Daoy (cell line): ENCODE measurements at regions not wholly inside any gene's neighbourhood (a gene's known extent, or its start where the extent isn't known, plus 50 kb on each side); places are given as distances from the start of the nearest gene placed in this dataset.
"Not testable (repeated sequence)": the region's sequence is repeated elsewhere in the genome, so short reads cannot be mapped to it uniquely, and the experiment has no call there.

ENCODE experiments used
- DNase-seq: peaks from one replicate; pipeline ENCODE4 v3.0.0-alpha.2; 2015; ENCODE audit warnings: low read depth

DNA sequence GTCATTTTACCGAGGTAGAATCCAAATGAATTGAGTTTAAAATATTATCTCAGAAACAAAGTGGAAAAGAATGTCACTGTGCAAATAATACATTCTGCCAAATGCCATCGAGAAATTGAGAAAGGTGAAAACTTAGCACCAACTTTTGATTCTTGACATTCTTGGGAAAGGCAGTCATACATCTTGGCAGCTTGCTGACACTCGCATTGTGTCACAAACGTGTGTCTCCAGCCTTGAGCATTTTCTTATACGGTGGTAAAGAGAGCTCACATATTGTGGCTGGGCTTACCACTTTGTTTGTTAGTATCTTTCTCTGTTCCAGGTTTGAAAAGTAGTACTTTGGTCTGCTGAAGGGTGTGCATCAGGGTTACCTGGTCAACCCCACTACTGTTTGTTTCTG, 1456.1 kb downstream of the BRINP3 start:
- no peak for DNase-seq

DNA sequence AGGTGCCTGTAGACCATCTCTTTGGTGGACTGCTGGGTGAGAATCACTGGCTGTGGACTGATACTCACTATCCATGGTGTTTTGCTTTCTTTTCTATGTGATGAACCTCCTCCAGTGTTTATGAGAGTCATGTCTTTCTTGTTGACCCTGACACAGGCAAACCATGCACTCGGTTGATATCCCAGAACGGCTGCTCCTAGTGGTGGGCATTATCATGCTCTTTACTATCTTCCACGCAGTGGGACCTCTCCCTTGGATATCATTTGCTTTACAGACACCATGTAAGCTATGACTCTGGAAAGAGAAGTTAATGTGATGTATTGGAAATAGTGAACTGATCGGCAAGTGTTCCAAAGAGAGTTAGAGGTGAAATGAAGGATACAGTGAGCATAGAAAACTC, 1455.6 kb downstream of the BRINP3 start:
- no peak for DNase-seq

DNA sequence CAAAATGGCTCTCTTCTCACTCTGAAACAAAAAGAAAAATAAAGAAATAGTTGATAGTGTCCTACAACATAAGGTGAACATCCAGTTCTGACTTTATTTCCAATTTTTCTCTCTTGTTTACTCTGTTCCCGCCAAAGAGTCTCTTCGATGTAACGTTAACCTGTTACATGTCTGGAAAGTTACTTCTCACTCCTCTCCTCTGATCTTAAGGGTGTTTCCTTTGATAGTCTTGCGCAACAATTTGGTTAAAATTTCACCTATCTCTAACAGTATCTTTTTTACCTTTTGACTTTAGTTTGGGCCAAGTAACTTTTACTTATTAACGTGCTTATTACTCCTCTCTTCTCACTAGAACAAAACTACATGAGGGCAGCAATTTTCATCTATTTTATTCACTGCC, 1450.2 kb downstream of the BRINP3 start:
- no peak for DNase-seq

DNA sequence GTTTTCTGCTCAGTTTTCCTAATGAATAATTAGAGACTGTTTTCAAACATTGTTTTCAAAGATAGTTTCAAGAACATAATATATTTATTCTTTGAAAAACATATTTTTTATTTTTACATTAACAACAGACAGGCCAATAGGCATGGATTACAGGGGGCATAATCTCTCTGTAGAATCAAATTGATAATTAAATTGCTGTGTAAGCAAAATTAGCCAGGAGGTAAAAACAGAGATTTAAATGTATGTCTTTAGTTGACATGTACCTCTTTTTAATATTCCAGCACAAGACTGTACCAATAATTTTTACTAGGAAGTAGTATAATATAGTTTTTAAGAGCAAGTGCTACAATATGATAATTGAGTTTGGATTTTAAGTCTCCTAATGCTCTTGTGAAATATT, 1444.5 kb downstream of the BRINP3 start:
- no peak for DNase-seq

DNA sequence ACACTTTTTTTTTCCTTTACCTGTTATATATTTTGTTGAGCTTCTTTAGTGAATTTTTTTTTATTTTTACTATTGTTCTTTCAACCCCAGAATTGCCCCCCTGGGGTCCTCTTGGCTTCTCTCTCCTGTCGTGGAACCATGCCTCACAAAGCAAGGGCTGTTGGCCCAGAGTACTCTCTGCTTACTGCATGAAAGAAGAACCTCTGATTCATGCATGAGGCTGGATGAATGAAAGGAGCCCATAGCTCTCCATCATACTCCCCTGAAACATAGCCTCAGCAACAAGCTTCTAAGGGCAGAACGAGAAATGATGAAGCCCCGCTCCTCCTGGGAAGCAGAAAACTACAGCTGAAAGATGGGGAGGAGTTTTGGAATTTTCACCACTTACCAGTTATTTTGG, 1441.0 kb downstream of the BRINP3 start:
- DNase-seq: no peak

DNA sequence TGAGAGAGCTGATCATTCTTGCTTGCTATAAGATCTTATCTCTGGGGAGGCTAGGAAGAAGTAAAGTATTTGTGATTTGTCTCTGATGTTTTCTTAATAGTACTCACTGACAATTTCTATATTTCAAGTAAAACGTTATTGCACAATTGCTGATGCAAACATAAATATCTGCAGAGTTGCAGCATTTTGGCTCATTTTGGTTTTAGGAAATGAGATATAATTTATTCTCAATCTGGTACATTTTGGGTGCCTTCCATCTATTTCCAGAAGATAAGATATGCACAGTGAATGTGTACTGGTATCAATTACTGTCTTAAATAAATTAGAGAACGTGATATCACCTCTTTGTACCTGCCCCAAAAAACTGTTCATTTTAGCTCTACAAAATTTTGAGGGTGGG, 1431.5 kb downstream of the BRINP3 start:
- no peak for DNase-seq

DNA sequence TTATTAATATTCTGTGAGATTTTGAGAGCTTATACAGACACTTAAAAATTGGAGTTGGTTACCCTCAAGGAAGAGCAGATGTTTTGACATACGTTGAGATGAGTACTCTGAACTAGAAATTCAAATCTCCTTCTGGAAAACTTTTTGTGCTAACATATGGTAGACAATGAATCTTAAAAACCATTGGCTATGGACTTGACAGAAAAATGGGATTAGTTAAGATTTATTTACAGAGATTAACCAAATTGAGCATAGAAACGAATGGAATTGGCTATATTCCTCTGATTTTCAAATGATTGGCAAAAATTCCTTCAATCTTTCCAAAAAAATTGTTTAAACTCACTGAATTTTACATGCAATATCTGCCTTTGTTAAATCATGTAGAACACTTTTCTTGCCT, 1392.9 kb downstream of the BRINP3 start:
- no peak for DNase-seq

DNA sequence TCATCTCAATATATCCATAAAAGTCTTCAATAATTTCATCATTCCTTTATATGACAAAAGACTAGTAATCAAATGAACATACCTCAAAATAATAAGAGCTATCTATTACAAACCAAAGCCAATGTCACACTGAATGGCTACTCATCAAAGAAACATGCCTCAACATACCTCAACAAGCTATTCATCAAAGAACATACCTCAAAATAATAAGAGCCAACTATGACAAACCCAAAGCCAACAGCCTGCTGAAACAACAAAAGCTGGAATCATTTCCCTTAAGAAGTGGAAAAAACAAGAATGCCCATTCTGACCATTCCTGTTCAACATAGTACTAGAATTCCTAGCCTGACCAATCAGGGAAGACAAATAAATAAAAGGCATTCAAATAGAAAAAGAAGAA, 1373.7 kb downstream of the BRINP3 start:
- DNase-seq: no peak

DNA sequence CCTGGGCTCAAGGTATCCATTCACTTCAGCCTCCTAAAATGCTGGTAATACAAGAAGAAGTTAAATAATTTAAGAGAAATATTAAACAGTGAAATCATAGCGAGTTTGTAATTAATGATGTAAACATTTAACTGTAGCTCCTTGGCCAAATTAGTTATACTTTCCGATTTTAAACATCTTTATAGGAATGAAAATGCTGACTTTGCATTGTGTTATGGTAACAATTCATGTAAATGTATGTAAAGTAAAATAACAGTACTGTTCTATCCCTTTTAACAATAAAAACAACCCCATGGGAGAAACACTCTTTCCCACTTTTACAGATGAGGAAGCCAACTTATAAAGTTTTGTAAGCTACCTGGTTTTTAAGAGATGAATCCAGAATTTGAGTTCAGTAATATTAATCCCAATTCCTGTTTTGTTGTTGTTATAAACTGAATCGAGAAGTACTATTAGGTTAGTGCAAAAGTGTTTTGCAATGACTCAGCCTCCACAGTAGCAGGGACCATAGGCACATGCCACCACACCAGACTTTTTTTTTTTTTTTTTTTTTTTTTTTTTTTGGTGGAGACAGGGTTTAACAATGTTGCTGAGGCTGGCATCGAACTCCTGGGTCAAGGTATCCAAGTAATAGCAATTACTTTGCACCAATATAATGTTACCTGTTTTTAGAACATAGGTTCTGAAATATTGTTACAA, 1360.4 kb downstream of the BRINP3 start:
- DNase-seq: no peak

DNA sequence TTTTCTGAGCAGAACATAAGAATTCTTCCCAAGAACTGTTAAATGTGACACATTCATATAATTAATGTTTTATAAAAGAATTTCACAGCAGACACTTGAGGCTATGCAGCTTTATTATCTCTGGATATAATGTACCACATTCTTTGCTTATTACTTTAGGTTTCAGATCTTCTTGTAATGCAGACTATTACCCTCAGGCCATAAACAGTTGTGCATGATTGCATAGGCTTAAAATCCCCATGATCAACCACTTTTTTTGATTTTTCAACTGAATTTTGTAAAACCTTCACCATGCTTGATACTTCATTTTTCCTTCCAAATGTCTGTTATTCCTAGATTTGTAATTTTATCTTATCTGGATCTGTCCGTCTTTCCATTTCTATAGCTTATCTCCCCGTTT, 1355.7 kb downstream of the BRINP3 start:
- no peak for DNase-seq

DNA sequence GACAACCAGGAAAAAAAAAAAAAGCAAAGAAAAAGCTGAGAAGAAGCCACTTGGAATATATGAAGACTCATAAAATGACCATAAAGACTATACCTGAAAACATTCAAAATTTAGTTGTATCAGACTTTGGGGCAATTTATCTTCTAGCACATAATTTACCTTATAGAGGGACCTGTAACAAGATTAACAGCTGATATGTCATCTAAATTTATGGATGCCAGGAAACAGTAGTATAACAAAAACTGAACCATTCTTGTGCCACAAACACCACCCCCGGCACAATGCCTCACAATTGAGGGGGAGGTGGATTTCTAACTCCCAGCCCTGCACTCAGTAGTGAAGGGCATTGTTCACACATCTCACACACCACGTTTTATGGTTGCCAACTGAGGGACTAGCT, 1352.0 kb downstream of the BRINP3 start:
- no peak for DNase-seq

DNA sequence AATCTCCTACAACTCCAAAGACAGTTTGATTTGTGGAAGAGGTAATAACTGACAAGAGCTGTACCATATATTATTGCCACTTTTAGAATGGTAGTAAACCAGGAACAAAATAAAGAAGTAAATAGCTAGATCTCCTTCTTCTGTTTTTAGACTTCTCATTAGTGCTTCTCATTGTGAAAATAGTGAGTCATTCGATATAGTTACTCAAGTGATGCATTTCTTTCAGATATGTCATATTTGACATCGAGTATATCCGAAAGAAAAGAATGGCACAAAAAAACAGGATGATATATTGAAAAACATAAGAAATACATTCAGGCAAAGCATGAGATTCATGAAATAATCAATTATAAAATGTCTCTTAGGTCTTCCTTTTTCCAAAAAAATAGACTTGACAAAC, 1346.1 kb downstream of the BRINP3 start:
- no peak for DNase-seq

DNA sequence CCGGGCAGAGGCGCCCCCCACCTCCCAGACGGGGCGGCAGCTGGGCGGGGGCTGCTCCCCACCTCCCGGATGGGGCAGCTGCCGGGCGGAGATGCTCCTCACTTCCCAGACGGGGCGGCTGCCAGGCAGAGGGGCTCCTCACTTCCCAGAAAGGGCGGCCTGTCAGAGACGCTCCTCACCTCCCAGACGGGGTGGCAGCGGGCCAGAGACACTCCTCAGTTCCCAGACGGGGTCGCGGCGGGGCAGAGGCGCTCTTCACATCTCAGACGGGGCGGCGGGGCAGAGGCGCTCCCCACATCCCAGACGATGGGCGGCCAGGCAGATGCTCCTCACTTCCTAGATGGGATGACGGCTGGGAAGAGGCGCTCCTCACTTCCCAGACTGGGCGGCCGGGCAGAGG, 1337.9 kb downstream of the BRINP3 start:
- DNase-seq: not testable (repeated sequence)

DNA sequence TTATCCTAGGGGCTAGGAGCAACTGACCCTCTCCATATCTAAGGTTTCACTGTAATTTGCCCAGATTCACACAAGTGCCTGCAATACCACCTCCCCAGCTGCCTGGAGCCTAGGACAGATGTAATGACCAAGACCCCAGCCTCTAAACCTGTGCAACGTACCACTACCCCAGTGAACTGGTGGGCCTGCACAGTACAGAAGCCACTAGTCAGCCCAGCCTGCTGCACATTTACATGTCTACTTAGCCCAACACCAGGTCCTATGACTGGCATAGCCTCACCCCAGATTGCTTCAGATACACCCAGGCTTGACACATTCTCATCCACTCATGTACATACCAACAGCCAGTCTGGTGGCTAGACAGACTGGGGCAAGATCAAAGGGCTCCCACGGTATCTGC, 1336.6 kb downstream of the BRINP3 start:
- DNase-seq: no peak

DNA sequence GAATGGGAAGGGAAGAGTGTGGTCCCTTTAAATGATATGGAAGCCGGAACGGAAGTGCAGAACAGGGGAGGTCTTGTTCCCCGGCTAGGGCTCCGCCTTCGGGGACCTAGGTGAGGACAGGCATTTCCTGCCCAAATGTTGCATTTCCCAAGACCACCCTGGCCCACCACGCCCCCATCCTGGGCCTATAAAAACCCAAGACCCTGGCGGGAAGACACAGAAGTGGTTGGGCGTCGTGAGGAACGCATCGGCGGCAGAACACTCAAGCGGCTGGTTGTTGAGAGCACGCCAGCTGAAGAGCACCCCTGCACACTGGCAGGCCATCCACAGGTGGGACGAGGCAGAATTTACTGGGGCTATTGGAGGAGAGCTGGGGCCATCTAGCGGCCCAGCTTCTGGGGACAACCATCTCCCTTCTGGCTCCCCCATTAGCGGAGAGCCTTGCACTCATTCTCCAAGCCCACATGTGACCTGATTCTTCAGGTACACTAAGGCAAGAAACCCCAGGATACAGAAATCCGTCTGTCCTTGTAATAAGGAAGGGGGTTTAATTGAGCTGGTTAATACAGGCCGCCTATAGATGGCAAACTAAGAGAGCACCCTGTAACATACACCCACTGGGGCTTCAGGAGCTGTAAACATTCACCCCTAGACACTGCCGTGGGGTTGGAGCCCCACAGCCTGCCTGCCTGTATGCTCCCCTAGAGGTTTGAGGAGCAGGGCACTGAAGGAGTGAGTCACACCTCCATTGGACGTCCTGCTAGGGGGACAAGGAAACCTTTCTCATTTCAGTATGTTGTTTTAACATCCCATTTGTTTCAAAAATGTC, 1327.9 kb downstream of the BRINP3 start:
- DNase-seq: peak; percentile 78

DNA sequence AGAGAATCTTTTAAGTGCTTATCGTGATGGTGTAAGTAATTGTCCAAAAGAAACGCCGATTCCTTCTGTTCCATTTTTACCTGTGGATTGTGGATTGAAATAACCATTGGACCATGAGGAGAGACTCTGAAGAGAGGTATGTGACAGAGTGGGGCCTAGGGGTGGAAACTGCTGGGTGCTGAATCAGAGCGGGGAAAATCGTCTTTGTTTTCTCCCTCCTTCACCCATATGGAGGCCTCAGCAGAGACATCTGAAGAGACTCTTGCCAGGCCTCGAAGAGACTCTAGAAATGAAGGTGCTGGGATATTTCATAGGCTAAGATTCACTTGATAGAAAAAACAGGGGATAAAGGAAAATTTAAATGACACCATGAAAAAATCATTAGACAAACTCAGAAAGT, 1327.0 kb downstream of the BRINP3 start:
- peak; percentile 17 for DNase-seq

DNA sequence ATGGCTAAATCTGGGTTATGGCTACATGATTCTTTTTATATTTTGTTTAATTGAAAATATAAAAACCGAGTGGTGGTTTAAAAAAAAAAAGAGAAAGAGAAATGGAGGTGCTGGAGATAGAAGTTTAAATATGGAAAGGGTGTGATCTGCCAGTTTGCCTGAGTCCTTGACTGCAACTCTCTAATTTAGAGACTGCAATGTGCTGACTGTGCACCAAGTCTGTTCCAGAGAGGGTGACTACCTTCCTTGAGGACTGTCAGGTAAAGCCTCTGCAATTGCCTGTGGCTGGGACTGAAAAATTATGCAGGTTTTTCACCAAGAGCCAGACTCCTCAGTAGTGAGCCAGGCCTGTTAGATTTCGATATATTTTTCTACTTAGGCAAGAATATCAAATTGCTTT, 1326.3 kb downstream of the BRINP3 start:
- DNase-seq: no peak

DNA sequence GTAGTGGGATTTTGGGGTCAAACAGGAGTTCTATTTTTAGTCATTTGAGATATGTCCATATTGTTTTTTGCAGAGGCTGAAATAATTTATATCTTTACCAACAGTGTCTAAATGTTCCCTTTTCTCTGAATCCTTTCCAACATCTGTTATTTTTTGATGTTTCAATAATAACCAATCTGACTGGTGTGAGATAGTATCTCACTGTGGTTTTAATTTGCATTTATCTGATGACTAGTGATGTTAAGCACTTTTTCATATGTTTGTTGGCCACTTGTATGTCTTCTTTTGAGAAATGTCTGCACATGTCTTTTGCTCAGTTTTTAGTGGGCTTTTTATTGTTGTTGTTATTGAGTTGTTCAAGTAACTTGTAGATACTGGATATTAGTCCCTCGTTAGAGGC, 1325.0 kb downstream of the BRINP3 start:
- no peak for DNase-seq

DNA sequence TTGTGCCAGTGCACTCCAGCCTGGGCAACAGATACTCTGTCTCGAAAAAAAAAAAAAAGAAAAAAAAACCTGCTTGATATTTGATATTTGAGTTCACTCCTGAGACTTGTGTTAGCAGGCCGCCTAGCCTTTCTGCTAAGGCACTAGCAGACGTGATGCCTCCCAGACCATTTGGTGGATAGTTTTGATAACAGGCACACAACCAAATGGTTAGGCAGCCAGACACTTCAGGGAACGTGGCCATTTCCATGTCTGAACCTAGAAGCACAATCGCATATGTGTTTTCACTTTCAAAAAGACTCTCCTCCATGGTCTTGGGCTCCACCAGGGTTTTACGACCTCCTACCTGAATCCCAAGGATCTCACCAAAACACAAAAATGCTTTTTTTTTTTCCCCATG, 1319.5 kb downstream of the BRINP3 start:
- peak; percentile 23 for DNase-seq

DNA sequence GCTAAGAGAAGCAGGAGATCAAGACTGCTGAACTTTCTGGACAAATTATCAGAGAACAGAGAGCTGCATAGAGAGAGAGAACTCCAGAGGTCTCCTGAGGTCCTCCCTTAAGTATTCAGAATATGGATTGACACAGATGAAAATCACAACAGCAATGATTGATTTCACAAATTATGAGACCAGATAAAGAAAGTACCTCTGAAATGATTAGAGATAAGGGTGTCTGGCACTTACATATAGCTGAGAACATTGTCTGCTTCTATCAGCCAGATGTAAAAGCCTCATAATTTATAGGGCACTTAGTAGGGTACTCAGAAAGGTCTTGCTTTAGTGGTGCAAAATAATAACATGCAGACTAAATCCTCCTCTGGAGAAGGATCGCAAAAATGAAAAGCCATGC, 1301.8 kb downstream of the BRINP3 start:
- DNase-seq: no peak

DNA sequence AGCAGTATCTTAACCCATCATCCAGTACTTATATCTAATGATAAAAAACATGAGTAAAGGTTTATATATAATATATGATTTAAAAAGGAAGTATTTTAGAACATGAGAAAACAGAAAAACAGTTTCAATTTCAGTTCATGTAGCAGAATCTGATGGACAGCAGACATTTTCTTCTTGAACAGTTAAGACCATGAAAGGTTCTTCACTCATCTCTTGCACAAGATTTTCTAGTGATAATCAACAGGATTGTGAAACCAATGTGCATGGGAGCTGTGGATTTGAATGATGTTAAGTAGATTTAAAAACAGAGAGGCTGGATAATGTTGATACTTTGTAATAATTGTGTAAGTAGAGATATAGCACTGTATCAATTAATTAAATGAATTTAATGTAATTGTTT, 1297.6 kb downstream of the BRINP3 start:
- no peak for DNase-seq

DNA sequence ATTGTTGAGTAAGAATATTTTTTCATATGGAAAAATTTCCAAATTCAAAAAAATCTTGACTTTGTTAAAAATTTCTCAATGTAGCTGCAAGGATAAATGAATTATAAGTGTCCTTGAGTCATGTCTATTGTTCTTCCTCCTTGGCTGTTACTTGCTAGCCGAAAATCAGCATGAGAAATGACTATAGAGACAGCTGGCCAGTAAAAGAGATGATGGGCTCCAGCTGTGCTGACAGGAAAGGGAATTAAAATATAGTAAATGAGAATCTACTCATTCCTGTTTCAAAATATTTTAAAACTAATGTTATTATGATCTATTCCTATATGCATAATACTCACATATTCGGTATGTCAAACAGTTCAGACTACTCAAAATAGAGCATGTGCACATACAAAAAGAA, 1292.6 kb downstream of the BRINP3 start:
- DNase-seq: no peak

DNA sequence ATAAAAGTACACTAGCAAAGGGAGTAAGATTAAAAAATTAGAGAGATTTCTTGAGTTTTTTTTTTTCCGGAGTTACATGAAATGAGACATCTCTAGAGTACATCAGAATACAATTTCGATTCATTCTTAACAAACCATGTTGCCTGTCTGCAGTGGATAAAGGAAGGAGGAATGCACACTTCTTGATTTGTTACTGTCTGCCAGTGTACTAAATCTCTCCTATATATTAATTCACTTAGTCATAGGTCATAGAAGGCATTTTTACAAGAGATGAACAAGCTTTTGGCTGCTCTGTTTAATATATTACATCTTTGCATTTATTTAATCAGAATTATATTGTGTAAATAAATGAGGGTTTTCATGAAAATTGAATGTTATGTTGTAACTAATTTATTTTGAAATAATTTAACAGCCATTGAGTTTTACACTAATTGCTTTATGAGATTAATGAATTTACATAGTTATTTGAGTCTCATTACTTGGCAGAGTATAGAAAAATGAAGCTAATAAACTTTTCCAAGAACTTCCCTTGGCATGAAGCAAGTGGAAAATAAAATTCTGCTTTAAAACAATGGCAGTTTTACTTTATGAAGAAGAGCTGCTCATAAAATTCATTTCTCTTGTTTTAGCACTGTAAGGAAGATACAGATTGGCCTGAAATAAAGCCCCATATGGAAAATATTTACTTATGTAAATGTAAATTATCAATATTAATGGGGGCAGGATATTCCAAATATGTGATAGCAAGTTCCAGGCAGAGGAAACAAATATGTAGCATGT, 1284.7 kb downstream of the BRINP3 start:
- no peak for DNase-seq
